GM19452 (cell line): ENCODE measurements at regions not wholly inside any gene's neighbourhood (a gene's known extent, or its start where the extent isn't known, plus 50 kb on each side); places are given as distances from the start of the nearest gene placed in this dataset.

Source experiments
- ATAC-seq: cut with Tn5 transposase; IDR thresholded peaks from one replicate; pipeline ENCODE4 v1.9.1; 2021; ENCODE audit not compliant: unreplicated experiment

DNA sequence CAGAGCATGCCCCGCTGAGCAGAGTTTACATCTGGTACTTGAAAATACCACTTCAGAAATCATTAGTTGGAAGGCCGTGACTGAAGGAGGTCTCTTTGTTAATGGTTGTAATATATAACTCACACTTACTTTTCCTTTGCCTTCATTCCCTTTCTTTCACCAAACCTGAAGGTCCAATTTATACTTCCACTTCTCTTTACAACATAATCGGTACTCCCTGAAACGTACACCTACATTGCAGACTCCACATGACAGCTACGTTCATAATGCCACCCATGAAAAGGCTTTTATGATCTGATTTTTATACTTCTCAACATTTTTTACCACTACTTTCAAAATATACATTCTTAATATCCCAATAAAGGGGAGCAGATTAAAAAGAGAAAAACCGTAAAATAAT, 298.7 kb downstream of the C4orf33 start:
- ATAC-seq, result no peak

DNA sequence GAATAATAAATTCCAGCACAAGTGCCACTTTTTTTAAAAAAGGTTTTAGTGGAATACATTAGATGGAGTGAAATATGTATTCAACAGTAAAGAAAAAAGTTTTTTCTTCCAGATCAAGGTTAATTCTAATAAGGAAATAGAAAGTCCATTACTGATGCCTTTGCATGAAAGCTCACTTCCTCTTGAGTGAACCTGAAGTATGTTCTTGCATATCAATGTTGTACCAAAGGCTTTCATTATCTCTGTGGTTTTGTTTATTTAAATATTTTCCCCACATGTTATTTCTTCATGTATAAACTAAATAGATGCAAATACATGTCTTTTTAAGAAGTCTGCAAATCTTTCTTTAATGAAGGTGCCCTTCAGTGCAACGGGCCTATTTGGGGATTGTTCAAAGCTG, 307.9 kb downstream of the C4orf33 start:
- no peak for ATAC-seq

DNA sequence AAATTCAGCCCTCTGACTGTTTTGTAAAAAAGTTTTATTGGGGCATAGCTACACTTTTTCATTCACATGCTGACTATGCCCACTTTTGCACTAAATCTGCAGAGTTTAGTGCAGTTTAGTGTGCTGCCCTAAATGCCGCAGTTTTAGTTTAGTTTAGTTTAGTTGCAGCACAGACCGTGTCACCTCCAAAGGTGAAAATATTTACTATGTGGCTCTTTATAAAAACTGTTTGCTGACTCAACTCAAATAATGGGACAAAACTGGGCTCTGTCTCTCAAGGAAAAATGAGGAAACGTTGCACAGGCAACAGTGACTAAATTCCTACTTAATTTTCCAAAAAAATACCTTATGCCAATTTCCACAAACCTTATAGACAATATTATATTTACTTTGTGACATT, 314.2 kb downstream of the C4orf33 start:
- no peak for ATAC-seq

DNA sequence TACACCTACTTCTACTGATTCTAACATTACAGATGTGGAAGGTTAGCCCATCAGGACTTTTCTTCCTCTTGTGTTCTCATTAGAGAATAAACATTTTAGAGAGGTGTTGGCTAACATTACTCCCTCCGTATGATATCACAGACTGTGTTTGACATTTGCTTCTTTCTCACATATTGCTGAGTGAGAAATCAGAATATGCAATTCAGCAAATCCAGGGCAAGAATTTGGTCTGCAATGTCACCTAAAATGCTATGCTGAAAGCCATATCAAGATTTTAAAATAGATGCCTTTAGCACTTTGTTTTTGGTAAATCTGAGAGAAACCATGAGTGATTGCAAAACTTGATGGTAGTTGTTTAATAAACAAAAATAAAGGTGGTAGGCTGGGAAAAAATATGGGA, 319.1 kb downstream of the C4orf33 start:
- ATAC-seq, result no peak

DNA sequence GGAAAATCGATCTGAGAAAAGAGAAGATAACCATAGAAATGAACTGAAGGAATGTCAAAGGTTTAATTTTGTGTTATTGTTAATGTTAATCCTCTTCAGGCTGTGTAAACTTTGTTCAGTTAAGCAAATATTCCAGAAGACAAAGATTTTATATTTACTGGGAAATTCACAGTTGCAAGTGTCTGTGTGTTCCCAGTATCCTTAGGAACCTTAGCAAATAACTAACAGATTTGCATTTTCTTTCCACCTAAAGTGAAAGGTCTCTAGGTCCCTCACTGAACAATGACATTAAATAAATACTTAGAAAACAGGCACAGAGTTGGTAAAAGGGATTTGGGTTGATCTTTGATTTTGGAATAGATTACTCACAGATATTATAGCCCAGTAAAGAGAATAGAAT, 324.7 kb downstream of the C4orf33 start:
- no peak for ATAC-seq

DNA sequence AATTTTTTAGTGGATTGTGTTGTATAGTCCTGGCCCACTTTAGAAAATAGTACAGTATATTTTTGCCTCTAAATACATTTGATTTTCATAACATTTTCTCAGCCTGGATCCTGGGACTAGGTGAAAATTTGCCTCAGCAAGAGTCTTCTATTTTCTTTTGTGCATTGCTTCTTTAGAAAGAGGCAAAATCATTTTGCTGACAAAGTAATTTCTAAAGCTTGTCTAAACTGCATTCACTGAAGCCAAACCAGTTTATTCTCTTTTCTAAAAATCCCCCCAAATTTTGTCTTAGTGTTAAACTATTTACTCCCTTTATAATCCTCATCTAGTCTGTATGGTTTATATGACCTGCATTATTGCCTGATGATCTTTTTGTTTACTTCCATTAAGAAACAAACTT, 326.3 kb downstream of the C4orf33 start:
- no peak for ATAC-seq

DNA sequence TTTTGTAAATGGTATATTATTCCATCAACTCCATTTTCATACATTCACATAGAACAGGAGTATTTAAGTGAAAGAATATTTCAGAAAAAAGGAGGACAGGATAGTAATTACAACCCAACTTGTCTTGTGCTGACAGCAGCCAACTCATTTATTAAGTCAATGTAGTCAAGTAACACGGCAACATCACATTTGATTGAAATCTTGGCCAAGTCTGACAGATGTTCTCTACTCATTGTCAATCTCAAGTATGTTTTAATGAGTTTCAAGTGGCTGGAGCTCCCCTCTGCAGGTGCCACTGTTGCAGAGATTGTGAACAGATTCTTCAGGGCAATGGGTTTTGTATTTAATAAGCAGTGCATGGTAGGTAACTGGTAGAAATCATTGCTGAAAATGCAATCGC, 332.5 kb downstream of the C4orf33 start:
- no peak for ATAC-seq

DNA sequence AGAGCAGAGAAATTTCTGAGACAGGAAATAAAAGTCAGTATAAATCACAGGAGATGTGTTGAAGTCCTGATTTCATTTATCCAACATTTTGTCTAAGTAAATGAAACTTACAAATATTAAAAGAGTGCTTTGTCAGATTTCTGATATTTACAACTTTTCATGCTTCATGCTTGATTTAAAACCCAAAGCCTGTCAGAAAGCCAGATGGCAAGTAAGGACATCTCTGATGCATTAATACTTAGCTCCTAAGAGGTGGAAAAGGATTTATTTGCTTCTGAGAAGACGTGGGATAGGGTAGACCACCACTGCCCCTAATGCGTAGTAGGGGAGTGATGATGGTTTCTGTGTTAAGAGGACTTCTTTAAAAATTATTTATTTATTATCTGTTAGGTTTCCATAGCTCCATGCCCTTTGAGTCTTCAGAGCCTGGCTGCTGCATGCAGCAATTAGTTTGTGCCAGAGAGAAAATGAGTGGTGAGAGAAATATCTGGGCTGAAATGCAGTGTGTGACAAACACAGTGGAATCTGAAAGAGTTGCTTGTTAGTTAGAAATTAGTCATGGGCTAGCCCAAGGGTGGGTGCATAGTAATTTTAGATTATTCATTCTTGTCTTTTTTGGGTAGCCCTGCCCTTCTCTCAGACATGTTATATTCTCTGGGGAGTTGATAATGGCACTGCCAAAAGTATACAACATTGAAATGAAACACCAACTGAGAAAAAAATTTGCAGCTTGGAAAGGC, 333.8 kb downstream of the C4orf33 start:
- no peak for ATAC-seq

DNA sequence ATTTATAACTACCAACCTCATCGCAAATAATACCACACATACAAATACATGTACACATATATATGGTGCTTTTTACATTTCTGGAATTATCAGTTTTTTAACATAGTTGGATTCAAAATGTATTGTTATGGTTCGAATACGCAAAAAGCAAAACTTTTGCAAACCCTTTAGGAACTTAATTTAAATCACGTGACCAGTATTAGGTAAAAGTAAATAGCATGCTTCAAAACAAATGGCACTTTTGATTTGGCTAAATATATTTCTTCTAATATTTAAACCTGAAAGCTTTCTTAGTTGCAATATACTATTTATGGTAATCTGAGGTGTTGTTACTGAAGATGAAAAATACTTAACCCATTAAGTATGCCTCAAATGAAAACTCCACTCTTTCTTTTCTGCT, 341.4 kb downstream of the C4orf33 start:
- ATAC-seq, result no peak

DNA sequence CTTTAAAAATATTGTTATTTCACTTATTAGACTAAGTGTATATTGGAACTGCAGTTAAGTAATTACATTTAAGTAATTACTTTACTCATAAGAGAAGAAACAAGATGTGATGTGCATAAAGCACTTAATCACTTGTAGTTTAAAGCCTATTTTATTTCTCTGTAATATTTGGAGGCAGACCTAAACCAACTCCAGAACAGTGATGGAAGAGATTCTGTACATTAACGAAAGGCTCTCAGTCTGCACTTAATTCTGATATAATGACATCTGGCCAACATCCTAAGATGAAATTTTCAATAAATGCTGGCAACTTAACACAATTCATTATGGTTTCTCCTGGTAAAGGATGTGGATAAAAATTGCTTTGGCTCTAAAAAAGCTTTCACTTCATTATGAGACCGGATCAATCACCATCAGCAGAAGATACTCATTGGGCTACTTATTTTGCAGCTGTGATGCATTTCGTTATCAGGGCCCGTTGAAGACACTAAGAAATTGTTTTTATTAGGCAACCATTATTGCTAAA, 342.6 kb downstream of the C4orf33 start:
- ATAC-seq, result no peak

DNA sequence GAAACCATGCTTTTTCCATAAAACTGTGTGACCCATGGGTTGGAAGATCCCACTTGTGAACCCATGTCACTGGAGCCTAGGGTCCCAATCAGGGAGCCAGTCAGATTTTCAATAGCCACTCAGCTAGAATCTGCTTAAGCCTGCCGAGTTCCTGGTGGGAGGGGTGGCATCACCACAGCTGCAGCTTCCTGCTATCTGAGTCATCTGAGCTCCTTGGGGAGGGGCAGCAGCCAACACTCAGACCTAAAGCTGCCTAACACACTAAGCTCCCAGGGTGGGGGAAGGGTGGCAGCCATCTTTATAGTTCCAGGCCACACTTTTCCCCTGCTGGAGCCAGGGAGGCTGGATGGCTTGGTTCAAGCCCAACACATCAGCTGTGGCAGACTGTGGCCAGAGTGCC, 350.1 kb downstream of the C4orf33 start:
- ATAC-seq, result no peak

DNA sequence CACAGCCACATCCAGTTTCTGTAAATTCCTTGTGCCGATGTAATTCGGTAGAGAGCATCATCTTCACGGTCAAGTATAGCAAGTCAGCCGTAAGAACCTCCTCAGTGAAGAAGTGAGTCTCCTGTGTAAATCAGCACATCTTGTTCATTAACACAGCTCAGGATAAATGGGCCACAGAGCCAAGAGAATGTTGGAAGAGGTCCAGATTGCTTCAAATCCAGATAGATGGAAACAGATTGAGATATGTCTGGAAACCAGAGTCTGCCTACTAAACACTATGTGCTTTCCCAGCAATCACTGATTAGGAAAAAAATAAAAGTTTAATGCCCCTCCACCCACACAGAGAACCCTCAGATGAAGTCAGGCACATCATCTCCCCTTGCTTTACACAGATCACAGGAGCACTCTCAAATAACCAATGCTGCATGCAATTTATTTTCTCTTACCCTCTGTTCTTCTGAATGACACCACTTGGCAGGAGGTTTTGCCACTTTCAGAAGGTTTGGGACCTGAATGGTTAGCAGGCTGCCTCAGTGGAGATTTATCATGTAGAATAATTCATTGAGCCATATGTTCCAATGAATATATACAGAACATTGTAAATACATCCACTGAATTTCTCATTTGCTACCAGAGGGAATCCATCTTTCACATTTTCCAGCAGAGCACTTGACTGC, 357.7 kb downstream of the C4orf33 start:
- ATAC-seq, result no peak

DNA sequence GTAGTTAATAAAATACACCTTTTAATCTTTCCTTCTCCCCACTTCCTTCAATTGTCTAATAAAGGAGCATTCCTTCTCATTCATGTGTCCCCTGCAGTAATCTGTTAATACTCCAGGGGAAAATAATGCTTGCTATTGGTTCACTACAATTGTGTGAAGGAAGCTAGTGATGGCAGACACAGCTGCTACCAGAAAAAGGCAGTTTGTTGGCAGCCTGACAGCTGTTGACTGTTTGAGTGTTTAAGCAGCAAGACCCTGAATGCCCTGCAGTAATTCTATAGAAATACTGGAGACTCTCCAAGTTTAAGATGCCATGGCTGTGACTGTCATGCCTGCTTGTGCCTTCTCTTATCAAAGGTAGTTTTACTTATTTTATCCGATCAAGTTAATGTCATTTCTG, 359.5 kb downstream of the C4orf33 start:
- no peak for ATAC-seq

DNA sequence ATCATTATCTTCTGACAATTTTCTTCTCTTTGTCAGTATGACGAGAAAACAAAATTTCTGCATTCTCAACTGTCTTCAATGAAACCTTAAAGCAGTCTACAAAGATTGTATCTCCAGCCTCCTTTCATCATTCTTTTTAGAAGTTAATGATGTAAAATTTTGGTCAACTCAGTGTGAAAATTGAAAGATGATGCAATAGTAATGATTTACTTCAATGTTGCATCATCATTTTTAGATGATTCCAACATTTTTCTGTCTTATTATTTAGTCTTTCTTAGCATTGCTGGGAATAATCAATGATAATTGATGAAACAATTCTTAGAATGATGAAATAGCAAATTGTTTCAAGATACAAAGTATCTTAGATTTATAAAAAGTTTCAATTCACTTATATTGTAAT, 372.7 kb downstream of the C4orf33 start:
- ATAC-seq, result no peak

DNA sequence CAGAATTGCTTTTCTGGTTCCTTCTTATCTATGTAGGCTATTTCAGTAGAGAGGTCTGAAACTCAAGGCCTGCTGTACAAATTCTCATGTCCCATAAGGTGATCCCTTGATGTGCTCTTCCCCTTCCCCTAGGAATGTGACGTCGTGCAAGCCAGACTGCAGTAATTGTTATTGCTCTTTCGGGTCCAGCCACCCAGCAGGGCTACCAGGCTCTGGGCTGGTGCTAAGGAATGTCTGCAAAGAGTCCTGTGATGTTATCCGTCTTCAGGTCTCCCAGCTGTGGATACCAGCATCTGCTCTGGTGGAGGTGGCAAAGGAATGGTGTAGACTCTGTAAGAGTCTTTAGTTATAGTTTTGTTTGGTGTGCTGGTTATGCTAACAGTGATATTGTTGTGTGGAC, 378.7 kb downstream of the C4orf33 start:
- ATAC-seq, result no peak

DNA sequence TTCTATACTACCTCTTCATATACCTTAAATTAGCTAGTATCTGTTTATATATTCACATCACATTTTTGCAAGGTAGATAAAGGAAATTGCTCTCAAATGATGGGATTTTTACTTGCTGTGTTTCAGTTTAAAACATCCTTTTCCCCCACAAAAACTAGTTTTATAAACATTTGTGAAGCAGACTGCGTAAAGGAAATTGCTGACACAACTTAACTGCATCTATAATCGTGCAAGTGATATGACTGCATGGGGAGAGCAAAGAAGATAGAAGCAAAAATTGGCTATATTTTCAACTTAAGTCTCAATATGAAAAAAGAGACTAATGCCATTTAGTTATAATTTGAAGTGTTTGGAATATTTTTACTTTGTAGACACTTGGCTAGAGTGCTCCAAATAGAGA, 385.2 kb downstream of the C4orf33 start:
- ATAC-seq, result no peak

DNA sequence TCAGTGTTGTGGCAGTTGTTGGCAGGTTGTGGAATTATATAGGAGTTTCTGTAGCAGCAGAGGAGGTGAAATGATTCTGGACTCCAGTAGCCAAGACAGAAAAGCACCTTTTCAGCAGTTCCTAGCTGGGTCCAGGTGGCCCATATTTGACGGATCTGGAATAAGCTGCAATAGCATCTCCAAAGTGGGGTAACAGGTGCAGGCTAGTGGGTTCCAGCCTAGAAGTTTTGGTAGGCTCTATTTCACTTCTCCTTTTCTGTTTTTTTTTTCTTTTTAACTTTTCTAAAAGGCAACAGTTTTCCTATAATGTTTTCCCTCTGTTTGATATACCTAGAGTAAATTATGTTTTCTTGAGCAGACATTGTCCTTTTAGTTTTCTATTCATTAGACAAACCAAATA, 392.5 kb downstream of the C4orf33 start:
- no peak for ATAC-seq

DNA sequence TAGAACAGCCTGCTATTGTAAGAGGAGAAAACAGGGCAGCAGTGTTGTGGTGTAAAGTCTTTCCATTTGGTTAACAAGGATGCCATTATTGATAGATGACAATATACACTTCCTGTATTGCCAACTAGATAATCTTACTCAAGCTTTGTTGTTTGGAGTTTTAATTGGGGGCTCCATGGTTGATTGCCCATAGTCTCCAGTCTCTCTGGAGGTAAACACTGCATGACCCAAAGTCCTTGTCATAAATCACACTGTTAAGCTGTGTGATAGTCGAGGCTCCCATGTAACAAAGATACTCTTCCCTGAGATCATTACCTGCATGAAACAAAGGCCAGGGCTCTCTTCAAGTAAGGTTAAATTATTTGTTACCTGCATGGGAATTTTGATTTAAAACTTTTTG, 394.6 kb downstream of the C4orf33 start:
- no peak for ATAC-seq

DNA sequence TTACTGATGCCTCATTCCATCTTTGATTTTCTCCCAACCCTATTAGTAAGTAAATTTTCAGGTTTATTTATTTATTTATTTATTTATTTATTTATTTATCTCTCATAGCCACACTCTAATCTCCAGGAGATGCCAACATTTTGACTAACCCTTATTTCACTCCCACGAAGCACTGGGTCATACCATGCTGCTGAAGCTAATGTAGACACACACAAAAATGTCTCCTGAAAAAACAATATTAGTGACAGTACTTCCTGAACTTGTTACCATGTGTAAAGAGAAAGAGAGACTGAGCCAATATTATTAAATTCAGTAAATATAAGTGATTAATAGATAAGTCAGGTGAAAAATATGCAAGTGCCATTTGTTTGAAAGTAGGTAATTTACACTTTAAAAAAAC, 402.7 kb downstream of the C4orf33 start:
- ATAC-seq, result no peak

DNA sequence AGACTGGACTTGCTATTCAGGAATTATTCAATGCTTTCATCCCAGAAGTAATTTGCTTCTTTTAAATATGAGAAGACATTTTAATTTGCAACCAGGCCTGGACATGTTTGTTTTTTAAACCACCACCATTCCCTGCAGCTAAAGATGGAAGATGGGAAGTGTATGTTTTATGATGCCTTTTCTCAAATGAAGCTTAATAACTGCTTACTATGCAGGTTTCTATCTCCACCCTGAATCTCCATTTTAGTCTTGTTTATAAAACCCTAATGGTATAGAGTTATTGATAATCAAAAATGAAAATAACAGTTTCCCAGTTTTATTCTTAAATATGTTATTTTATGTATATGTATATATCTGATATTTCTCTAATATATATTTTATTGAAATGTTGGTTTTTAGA, 418.9 kb downstream of the C4orf33 start:
- no peak for ATAC-seq

DNA sequence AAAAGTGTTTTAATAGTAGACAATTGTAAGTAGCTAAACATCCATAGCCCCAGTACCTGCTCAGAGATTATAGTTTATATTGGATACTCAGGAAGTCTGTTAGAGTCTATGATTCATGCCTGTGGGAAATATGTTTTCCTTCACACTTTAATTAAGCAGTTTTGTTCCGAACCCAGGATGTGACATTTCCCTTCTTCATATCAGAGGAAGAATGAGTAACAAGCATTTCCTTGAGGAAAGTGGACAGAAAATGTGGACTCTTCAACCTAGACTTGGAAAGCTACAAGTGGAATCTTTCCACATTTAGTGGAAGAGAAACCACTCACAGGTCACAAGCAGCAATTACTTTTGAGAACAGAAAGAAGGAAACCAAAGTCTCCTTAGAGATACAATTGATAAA, 419.4 kb downstream of the C4orf33 start:
- ATAC-seq, result no peak

DNA sequence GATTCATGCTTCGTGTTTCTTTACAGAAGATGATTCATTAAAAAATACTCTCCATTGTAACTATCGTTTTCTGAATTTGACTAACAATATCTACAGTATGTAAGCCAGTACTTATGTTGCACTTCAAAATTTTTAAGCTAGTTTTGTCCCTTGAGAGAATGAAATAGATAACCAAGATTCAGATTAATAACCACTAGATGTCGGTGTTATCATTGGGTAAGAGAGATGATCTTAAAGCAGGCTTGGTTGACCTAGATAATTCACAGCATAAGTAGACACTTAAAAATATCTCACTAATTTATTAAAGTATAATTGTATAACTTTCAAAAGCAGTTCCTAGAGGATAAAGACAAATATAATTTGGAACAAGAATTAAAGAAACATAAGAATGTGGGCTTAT, 430.9 kb downstream of the C4orf33 start:
- no peak for ATAC-seq

DNA sequence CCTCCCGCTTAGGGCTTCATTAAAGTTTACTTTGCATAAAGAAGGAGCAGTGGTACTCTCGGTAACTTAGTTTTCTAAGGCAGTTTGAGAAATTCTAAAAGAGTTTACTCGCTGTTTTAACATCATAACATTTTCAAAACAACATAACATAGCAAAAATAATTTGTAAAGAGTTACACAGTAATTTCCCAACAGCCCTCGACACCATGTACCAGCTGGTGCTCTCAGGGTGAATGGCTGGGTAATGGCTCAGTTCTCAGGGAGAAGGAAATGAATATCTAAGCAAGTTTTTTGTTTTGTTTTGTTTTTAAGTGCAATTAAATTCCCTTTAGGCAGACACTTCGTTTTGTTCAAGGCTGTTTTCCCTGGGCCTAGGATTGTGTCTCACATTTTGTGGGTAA, 435.3 kb downstream of the C4orf33 start:
- ATAC-seq, result no peak
